Fibroblast of skin of right quadriceps (primary cell): ENCODE measurements at regions not wholly inside any gene's neighbourhood (a gene's known extent, or its start where the extent isn't known, plus 50 kb on each side); places are given as distances from the start of the nearest gene placed in this dataset.
A peak's percentile ranks its signal among the peaks of the same experiment; 100 is the strongest.
"Not testable (repeated sequence)": the region's sequence is repeated elsewhere in the genome, so short reads cannot be mapped to it uniquely, and the experiment has no call there.

ENCODE experiments used
- DNase-seq: peaks from one replicate; pipeline ENCODE4 v3.0.0-alpha.2; 2013

DNA sequence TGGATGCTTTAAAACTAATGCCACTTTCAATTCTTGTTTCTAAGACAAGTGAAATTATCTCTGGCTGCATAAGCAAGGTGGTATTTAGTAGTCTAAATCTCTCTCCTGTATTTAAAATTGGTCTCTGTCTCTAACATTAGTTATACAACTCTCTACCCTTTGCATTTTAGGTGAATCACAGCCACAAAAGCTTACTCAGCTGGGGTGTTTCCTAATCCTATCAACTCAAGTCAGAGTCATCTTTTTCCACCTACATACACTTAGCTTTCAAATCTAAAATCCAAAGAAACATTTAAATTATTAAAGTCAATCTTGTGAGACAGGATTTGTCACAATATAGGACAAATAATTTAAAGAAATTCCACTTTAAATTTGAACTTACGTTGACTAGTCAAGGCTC lies 255.1 kb upstream of the CXADR start:
- no peak for DNase-seq

DNA sequence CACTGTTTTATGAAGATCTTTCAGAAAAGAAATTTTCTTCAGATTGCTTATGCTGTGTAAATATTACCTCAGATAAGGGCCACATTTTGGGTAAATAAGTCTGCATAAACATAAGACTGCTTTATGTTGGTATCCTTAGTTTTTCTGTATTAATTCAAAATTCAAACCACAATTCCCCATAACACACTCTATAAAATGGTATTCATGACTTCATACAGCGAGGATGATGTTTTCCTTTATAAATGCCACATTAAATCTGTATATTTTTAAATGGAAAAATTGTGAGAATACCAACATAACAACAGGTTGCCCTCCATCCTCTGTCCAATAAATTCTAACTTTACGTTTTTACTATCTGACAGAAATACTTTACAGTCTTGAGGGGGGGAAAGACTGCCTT lies 248.7 kb upstream of the CXADR start:
- no peak for DNase-seq

DNA sequence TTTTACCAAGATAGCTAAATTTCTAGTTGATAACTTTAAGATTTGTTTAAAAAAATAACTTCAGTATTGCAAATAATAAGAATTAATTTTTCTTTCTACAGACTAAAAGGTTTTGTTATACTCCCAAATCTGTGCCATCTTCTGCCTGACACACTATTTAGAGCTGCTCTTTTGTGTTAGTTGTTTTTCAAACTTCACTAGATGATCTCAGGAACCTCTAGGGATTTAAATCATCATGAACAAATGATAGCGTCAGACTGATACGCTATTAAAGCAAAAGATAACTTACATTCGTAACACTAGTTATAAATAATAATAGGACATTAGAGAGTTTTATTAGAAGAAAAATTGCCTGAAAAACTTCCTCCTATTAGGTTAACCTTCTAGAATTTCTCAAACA lies 243.1 kb upstream of the CXADR start:
- DNase-seq: no peak

DNA sequence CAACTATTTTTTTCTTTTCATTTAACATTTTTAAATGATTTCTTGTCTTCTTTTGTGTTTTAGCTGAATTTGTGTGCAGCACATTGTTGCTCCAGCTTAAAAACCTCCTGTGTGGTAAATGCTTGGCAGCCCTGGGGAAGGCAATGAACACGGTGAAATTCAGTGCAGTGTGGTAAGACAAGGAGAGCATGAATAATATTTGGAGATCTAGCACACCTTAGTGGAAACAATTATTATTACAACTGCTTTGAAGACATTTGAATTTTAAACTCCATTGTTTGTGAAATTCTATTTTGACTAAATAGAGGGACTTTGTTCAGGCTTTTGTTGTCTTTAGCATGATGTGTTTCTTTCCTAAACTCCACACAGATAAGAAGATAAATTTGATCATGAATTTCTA lies 242.6 kb upstream of the CXADR start:
- peak; percentile 34 for DNase-seq

DNA sequence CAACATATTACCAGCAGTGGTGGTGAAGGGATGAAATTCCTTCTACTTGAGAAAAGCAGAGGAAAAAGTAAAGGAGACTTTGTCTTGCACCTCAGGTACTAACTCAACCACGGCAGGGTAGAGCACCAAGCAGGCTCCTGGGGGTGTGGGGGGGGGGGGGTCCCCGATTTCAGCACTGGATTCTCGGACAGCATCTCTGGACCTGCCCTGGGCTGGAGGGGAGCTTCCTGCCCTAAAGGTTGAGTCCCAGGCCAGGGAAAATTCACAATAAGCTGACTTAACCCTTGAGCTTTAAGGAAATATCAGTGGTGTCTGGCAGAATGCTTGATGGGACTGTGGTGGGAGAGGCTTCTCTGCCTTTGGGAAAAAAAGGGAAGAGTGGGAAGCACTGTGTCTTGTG lies 233.2 kb upstream of the CXADR start:
- no peak for DNase-seq

DNA sequence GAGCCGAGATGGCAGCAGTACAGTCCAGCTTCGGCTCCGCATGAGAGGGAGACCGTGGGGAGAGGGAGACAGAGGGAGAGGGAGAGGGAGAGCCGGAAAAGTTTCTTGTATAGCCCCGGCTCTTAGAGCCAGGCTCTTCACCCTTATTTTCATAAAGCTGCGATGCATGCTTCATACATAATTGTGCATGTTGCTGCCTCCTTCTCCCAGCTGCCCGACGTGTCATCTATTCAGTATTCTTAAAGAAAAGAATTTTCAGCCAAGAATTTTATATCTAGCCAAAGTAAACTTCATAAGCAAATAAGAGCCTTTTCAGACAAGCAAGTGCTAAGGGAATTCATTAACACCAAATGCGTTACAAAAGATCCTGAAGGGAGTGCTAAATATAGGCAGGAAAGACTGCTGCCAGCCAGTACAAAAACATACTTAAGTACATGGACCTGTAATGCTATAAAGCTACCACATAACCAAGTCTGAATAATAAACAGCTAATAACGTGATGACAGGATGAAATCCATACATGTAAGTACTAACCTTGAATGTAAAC lies 219.8 kb upstream of the CXADR start:
- not testable (repeated sequence) for DNase-seq

DNA sequence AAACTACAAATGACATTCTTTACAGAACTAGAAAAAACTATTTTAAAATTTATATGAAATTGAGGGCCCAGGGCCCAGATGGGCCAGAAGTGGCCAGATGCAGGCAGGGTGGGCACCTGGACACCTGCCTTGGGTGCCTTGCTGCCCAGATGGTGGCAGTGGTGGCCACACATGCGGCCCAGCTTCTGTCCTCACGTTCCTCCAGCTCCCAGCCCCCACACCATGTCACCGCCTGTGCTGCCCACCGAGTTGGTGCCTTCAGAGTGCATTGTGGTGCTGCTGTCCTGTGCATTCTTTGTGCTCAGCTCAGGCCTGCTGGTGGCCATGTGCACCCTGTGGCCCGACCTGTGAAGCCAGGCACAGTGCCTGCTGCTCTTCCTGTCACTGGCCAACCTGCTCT lies 216.8 kb upstream of the CXADR start:
- DNase-seq: no peak

DNA sequence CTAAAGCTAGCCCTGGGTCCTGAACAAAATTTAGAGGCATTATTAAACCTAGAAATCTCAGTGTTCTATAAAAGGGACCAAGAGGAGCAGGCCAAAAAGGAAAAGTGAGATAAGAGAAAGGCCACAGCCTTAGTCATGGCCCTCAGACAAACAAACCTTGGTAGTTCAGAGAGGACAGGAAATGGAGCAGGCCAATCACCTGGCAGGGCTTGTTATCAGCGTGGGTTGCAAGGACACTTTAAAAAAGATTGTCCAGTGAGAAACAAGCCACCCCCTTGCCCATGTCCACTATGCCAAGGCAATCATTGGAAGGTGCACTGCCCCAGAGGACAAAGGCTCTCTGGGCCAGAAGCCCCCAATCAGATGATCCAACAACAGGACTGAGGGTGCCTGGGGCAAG lies 213.3 kb upstream of the CXADR start:
- DNase-seq: not testable (repeated sequence)

DNA sequence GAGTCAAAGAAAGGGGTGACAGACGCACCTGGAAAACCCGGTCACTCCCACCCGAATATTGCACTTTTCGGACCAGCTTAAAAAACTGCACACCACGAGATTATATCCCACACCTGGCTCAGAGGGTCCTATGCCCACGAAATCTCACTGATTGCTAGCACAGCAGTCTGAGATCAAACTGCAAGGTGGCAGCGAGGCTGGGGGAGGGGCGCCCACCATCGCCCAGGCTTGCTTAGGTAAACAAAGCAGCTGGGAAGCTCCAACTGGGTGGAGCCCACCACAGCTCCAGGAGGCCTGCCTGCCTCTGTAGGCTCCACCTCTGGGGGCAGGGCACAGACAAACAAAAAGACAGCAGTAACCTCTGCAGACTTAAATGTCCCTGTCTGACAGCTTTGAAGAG lies 185.1 kb upstream of the CXADR start:
- not testable (repeated sequence) for DNase-seq

DNA sequence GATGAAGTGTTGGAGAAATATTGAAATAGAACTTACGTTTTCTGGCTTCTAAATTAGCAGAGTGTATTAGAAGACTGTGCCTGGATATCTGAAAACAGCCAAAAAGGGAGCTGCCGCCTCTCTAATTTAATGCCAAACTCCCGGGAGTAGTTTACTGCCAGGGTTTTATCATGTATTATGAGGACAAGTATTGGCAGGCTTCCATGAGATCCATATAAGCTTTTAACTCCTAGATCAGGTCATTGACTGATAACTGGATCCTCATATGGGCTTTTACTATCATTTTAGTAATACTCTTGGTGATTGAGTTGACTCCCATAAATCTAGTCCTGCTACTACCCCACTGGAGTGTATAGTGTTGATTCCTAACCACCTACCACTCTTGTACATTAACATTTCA lies 178.4 kb upstream of the CXADR start:
- DNase-seq: no peak

DNA sequence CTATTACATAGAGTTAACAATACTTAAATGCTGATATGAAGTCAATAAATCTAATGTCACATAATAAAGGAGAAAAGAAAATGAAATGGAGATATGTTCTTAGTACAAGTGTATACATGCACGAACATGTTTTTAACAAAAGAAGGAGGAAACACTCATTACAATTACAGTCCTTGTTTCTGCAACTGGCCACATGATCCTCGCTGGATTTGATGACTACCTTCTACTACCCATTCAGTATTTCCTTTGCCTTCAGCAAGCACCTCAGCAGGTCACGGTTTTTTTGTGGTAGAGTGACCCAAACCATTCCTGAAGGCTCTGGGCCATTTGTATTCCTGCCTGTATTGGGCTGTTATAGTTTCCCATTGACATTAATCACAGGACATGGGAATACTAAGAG lies 172.8 kb upstream of the CXADR start:
- DNase-seq: no peak

DNA sequence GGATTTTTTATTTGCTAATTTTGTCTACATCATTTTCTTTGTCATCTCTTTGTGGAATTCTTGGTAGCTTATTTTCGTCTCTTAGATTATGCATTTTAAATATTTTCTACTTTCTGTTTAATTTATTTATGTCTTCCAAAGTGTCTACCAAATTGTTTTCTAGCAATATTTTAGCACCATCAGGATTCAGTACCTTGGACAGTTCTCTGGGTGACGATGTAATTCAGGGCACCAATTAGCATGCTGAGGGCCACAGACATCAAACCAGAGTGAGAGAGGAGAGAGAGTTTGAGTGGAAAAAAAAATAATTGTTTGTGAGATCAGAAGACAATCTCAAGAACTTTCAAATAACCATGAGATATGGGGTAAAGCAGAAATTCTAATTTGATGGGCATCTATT lies 169.8 kb upstream of the CXADR start:
- no peak for DNase-seq

DNA sequence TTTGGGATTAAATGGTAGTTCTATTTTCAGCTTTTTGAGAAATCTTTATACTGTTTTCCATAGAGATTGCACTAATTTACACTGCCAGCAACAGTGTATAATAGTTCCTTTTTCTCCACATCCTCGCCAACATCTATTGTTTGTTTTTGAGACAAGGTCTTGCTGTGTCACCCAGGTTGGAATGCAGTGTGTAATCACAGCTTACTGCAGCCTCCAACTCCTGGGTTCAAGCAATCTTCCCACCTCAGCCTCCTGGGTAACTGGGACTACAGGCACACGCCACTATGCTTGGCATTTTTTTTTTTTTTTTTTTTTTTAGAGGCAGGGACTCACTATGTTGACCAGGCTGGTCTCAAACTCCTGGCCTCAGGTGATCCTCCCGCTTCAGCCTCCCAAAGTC lies 164.5 kb upstream of the CXADR start:
- DNase-seq: no peak

DNA sequence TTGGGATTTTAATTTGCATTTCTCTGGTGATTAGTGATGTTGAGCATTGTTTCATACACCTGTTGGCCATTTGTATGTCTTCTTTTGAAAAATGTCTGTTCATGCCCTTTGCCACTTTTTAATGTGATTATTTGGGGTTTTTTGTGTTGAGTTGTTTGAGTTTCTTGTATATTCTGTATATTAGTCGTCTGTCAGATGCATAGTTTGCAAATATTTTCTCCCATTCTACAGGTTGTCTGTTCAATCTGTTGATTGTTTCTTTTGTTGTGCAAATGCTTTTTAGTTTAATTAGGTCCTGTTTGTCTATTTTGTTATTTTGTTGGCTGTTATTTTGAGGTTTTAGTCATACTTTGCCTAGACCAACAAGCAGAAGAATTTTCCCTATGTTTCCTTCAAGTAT lies 164.0 kb upstream of the CXADR start:
- DNase-seq: no peak

DNA sequence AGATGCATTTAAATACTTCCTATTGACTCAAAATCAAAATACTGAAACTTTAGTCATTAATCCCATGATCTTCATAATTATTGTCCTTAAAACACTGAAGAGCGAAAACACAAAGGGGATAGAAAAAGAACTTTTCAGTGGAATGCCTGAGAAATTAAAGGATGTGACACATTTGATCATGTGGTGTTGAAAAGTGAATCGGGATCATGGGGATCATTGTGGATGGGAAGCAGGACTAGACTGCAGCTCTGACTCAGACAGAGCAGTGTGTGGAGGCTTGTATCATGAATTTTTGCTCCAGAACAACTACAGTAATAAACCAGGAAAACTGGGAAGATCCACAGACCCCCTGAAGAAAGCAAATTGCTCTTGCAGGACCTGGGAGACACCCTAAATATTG lies 161.1 kb upstream of the CXADR start:
- no peak for DNase-seq

DNA sequence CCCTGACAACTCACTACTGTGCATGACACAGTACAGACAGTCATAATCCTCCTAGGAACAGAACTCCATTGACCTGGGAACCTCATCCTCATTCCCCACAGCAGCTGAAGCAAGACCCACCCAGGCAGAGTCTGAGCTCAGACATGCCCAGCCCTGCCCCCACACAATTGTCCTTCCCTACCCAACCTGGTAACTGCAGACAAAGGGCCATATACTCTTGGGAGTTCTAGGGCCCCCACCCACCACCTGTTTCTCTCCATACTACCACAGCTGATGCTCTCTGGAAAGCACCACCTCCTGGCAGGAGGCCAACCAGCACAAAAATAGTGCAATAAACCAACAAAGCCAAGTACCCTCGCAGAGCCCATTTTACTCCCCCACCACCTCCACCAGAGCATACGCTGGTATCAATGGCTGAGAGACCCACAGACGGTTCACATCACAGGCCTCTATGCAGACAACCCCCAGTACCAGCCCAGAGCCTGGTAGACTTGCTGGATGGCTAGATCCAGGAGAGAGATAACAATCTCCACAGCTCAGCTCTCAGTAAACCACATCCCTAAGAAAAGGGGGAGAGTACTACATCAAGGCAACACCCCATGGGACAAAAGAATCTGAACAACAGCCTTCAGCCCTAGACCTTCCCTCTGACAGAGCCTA lies 159.7 kb upstream of the CXADR start:
- no peak for DNase-seq

DNA sequence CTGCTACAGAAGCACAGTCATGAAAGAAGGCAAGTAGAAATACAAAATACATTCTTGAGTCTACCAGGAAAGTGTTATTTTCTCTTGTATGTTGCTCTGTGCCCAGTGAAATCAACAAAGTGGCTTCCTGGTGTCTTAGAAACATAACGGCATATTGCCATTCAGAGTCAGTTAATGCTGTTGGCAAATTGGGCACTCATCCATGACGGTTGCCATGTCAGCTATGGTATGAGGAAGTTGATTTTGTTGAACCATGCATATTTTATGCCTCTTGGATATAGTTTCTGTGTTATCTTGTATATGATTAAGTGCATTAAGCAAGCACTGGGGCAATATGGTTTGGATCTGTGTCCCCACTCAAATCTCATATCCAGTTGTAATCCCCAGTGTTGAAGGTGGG lies 153.1 kb upstream of the CXADR start:
- no peak for DNase-seq

DNA sequence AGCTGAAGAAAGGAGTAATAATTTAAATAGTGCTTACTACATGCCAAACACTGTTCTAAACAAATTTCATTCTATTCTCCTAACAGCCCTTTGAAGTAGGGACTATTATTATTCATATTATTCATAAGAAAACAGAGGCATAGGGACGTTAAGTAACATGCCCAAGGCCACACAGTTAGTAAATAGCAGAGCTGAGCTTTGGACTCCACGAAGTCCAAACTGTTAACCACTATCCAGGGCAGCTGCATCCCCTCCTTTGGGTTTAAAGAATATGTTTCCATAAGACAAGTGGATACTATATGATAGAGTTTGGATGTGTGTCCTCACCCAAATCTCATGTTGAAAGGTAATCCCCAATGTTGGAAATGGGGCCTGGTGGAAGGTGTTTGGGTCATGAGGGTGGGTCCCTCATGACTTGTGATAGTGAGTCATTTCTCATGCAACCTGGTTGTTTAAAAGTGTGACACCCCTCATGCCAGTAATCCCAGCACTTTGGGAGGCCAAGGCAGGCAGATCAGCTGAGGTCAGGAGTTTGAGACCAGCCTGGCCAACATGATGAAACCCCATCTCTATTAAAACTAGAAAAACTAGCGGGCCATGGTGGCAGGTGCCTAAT lies 144.0 kb upstream of the CXADR start:
- no peak for DNase-seq

DNA sequence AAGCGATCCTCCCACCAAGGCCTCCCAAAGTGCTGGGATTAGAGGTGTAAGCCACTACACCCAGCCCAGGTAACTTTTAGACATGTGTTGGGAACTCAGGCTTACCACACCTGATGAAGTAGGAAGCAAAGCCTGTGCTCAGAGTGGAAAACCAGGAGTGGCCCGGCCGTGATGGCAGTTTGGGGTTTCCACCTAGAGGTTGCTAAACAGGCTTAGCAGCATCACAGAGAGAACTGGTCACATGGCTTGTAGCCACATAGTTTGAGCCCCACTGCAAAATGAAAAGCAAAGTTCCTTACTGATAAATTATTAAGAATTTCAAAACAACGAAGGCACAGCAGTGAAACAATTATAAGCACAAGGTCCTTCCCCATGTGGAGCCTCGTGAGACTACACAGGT lies 142.6 kb upstream of the CXADR start:
- no peak for DNase-seq

DNA sequence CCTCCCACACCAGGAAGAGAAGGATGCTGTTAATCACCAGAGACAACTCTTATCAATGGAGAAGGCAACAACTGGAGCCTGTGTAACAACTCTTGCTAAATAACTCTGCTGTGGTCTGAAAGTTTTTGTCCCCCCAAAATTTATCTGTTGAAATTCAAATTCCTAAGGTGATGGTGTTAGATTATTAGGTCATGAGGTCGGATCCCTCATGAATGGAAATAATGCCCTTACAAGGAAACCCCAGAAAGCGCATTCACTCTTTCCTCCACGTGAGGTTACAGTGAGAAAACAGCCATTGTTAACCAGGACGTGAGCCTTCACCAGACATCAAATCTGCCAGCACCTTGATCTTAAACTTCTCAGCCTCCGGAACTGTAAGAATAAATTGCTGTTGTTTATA lies 141.9 kb upstream of the CXADR start:
- DNase-seq: no peak

DNA sequence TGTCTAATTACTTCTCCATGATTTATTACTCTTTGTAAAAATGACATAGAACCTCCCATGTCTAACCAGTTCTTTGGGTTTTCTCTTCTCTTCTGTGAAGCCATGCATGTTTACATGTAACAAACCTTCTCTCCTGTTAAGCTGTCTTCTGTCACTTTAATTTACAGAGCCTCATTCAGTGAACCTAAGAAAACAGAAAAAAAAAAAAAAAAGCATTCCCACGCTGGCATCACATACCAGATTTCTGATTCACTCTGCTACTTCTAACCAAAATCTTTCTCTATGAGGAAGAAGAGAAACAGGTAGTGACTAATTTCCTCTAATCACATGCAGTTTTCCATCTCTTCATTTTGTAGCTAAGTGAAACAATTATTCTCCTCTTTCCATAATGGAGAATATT lies 141.4 kb upstream of the CXADR start:
- no peak for DNase-seq

DNA sequence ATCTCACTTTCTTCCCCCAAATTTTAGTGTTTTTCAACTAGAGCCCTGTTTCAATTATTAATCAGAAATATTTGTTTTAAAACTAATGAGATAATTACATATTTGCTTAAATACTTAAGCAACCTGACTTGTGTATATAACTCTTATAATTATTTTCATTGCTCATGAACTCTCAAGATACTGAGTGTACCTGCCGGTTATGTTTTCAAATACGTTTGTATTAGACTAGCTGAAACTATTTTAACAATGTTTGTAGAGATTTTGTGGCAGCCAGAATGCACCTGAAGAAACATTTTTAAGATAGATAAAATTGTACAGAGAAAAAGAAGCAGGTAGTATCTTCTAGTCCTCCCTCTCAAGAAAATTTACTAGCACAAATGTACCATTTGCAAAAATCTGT lies 140.6 kb upstream of the CXADR start:
- no peak for DNase-seq

DNA sequence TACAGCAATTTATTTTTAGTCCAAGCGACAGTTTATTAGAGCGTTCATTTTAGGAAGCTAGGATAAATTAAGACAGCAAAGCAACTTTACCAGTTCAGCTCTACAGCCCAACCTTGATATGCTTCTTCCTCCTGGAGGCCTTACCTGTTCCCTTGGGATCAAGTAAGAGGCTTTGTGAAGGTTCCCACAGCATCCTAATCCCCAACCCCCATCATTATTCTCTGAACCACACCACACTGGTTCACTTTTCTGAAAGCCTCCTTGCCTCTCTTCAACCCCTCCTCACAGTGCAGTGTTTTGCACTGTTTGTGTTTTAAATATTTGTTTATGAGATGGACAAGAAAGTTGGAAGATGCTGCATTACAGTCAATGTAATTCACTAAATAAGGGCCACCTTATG lies 126.3 kb upstream of the CXADR start:
- DNase-seq: no peak

DNA sequence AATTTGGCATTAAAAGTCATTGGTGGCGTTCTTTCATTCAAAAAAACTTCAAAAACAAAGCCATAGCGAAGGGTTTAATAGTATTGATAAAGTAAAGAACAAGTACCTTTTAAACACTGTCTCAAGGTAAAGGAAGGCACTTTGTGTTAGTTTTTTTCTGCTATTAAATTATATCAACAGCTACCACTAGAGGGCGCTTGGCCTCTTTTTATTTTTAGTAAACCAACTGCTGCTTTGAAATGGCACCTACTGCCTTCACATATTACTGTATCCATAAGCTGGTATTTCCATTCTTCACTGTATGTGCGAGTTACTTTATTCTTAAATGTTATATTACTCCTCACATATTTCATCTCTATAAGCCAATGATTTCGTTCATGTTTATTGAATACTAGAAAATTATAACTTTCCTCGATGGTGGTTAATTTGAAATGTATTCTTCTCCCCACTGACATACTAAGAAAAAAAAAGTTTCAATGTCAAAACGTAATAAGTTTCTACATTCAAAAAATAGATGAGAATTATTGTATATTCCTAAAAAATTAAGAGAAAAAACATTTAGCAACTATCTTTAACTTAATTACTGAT lies 125.7 kb upstream of the CXADR start:
- peak; percentile 54 for DNase-seq

DNA sequence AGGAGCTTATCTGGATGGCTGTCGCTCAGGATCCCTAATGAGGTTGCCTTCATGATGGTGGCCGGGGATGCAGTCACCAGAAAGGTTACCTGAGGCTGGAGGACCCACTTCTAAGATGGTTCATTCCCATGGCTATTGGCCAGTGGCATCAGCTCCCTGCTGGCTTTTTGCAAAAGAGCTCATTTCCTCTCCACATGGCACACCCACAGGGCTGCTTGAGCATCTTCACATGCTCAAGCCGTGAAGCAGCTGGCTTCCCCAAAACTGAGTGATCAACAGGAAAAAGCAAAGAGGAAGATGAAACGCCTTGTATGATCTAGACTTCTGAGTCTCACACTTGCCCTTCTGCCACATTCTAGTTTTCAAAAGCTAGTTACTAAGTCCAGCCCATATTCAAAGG lies 124.6 kb upstream of the CXADR start:
- DNase-seq: no peak
